ENCODE measurements at regions not wholly inside any gene's neighbourhood (a gene's known extent, or its start where the extent isn't known, plus 50 kb on each side); places are given as distances from the start of the nearest gene placed in this dataset.

DNA sequence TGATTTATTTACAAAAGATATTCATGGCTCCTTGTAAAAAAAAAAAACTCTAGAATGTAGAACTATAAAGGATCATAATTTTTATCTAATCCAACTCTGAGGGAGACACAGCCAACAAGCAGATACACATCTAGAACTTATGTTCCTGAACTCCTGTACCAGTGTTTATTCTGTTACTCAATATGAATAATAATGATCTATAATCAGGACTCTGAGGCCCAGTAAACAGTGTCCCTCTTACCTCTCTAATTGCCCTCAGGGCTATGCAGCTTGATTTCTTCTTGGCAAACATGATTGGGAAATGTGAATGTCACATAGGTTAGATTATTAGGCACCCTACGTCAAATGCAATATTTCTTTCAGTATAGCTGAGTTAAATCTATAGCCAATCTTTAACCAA lies 391.6 kb upstream of the RPS23 start:
- TF ChIP-seq, protein P1, sequence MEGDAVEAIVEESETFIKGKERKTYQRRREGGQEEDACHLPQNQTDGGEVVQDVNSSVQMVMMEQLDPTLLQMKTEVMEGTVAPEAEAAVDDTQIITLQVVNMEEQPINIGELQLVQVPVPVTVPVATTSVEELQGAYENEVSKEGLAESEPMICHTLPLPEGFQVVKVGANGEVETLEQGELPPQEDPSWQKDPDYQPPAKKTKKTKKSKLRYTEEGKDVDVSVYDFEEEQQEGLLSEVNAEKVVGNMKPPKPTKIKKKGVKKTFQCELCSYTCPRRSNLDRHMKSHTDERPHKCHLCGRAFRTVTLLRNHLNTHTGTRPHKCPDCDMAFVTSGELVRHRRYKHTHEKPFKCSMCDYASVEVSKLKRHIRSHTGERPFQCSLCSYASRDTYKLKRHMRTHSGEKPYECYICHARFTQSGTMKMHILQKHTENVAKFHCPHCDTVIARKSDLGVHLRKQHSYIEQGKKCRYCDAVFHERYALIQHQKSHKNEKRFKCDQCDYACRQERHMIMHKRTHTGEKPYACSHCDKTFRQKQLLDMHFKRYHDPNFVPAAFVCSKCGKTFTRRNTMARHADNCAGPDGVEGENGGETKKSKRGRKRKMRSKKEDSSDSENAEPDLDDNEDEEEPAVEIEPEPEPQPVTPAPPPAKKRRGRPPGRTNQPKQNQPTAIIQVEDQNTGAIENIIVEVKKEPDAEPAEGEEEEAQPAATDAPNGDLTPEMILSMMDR (IDR thresholded peaks at IDR 0.05) = no peak
- TF ChIP-seq POLR2A (IDR thresholded peaks at IDR 0.05; ENCODE audit: low read depth) = no peak
